ENCODE measurements at regions not wholly inside any gene's neighbourhood (a gene's known extent, or its start where the extent isn't known, plus 50 kb on each side); places are given as distances from the start of the nearest gene placed in this dataset.

GRCh38 chr2:34126279-34126678 lies 527.2 kb upstream of the FAM98A start:
- no peaks in the 10 kb centered on the region for H3K27me3 ChIP-seq (ENCODE audit: control insufficient read depth, insufficient read depth, low read length)
- no peak for TF ChIP-seq CTCF (IDR thresholded peaks at IDR 0.05; ENCODE audit: insufficient read depth, low read length, severe bottlenecking)
- FAIRE-seq (no peak), DNase-seq (ENCODE audit: low read depth) (peak; percentile 28)
- no peak overlapping the region for H3K4me3 ChIP-seq (ENCODE audit: low read depth, low read length)
- H3K36me3 ChIP-seq (ENCODE audit: control insufficient read depth, insufficient read depth, low read length) = no peaks in the 10 kb centered on the region

GRCh38 chr2:34123996-34124785 lies 525.1 kb upstream of the FAM98A start:
- Histone ChIP-seq H3K4me3 (ENCODE audit: low read depth, low read length) (no peak overlapping the region), H3K36me3 (ENCODE audit: control insufficient read depth, insufficient read depth, low read length) (no peaks in the 10 kb centered on the region), H3K27me3 (ENCODE audit: control insufficient read depth, insufficient read depth, low read length) (no peaks in the 10 kb centered on the region)
- no peak for TF ChIP-seq CTCF (IDR thresholded peaks at IDR 0.05; ENCODE audit: insufficient read depth, low read length, severe bottlenecking)
- FAIRE-seq = no peak
- DNase-seq (ENCODE audit: low read depth) = no peak

- no peak for DNase-seq (ENCODE audit: low read depth)
- FAIRE-seq = no peak
- Histone ChIP-seq H3K4me3 (ENCODE audit: low read depth, low read length) (no peak overlapping the region), H3K36me3 (ENCODE audit: control insufficient read depth, insufficient read depth, low read length) (no peaks in the 10 kb centered on the region), H3K27me3 (ENCODE audit: control insufficient read depth, insufficient read depth, low read length) (no peaks in the 10 kb centered on the region)
- TF ChIP-seq CTCF (IDR thresholded peaks at IDR 0.05; ENCODE audit: insufficient read depth, low read length, severe bottlenecking) = no peak
These were observed 522.0 kb upstream of the FAM98A start for GRCh38 chr2:34121076-34121475.

GRCh38 chr2:34115076-34115475 lies 516.0 kb upstream of the FAM98A start:
- Histone ChIP-seq H3K36me3 (ENCODE audit: control insufficient read depth, insufficient read depth, low read length) (no peaks in the 10 kb centered on the region), H3K4me3 (ENCODE audit: low read depth, low read length) (no peak overlapping the region), H3K27me3 (ENCODE audit: control insufficient read depth, insufficient read depth, low read length) (no peaks in the 10 kb centered on the region)
- no peak for TF ChIP-seq CTCF (IDR thresholded peaks at IDR 0.05; ENCODE audit: insufficient read depth, low read length, severe bottlenecking)
- DNase-seq (ENCODE audit: low read depth) (peak; percentile 48), FAIRE-seq (no peak)

GRCh38 chr2:34112161-34112560 lies 513.1 kb upstream of the FAM98A start:
- Histone ChIP-seq H3K27me3 (ENCODE audit: control insufficient read depth, insufficient read depth, low read length) (no peaks in the 10 kb centered on the region), H3K4me3 (ENCODE audit: low read depth, low read length) (no peak overlapping the region), H3K36me3 (ENCODE audit: control insufficient read depth, insufficient read depth, low read length) (no peaks in the 10 kb centered on the region)
- no peak for TF ChIP-seq CTCF (IDR thresholded peaks at IDR 0.05; ENCODE audit: insufficient read depth, low read length, severe bottlenecking)
- FAIRE-seq (no peak), DNase-seq (ENCODE audit: low read depth) (no peak)

GRCh38 chr2:34110392-34110791 lies 511.3 kb upstream of the FAM98A start:
- Histone ChIP-seq H3K36me3 (ENCODE audit: control insufficient read depth, insufficient read depth, low read length) (no peaks in the 10 kb centered on the region), H3K4me3 (ENCODE audit: low read depth, low read length) (no peak overlapping the region), H3K27me3 (ENCODE audit: control insufficient read depth, insufficient read depth, low read length) (no peaks in the 10 kb centered on the region)
- DNase-seq (ENCODE audit: low read depth) = no peak
- FAIRE-seq = no peak
- no peak for TF ChIP-seq CTCF (IDR thresholded peaks at IDR 0.05; ENCODE audit: insufficient read depth, low read length, severe bottlenecking)
